ENCODE measurements at regions not wholly inside any gene's neighbourhood (a gene's known extent, or its start where the extent isn't known, plus 50 kb on each side); places are given as distances from the start of the nearest gene placed in this dataset.

GRCh38 chrY:11044234-11044883 lies 1516.7 kb downstream of the TSPY10 start:
- no peak for TF ChIP-seq BACH2 (CRISPR knock-in tag; IDR thresholded peaks at IDR 0.05; ENCODE audit: borderline replicate concordance)
- no peak for TF ChIP-seq ZC3H10 (CRISPR knock-in tag; IDR thresholded peaks at IDR 0.05)
- no peak for TF ChIP-seq PPARA (CRISPR knock-in tag; IDR thresholded peaks at IDR 0.05; ENCODE audit: borderline replicate concordance)
- no peak for TF ChIP-seq SNAI2 (CRISPR knock-in tag; IDR thresholded peaks at IDR 0.05)
- TF ChIP-seq ZNF565 (CRISPR knock-in tag; conservative IDR thresholded peaks at IDR 0.05; ENCODE audit: low read depth) = no peak
- no peak for TF ChIP-seq OSR1 (CRISPR knock-in tag; IDR thresholded peaks at IDR 0.05)
- TF ChIP-seq ARNTL (CRISPR knock-in tag; IDR thresholded peaks at IDR 0.05; ENCODE audit: borderline replicate concordance, low read depth) = no peak
- no peak for TF ChIP-seq ZNF70 (CRISPR knock-in tag; IDR thresholded peaks at IDR 0.05)
- no peak for TF ChIP-seq GLIS3 (CRISPR knock-in tag; IDR thresholded peaks at IDR 0.05)
- TF ChIP-seq POU6F1 (CRISPR knock-in tag; IDR thresholded peaks at IDR 0.05; ENCODE audit: borderline replicate concordance, low read depth) = no peak
- TF ChIP-seq TSHZ2 (CRISPR knock-in tag; IDR thresholded peaks at IDR 0.05) = no peak
- no peak for TF ChIP-seq ESRRG (CRISPR knock-in tag; IDR thresholded peaks at IDR 0.05)
- no peak for TF ChIP-seq ZFP30 (CRISPR knock-in tag; IDR thresholded peaks at IDR 0.05)
- no peak for ATAC-seq

GRCh38 chrY:11063486-11063885 lies 1535.8 kb downstream of the TSPY10 start:
- TF ChIP-seq SNAI2 (CRISPR knock-in tag; IDR thresholded peaks at IDR 0.05) = no peak
- no peak for ATAC-seq

- no peak for ATAC-seq
Observed at GRCh38 chrY:11063960-11064359, 1536.3 kb downstream of the TSPY10 start.

More at GRCh38 chrY:11063960-11064359, 1536.3 kb downstream of the TSPY10 start:
- TF ChIP-seq CSDC2 (CRISPR knock-in tag; IDR thresholded peaks at IDR 0.05) = no peak
- TF ChIP-seq CSRNP3 (CRISPR knock-in tag; IDR thresholded peaks at IDR 0.05) = no peak
- TF ChIP-seq ESRRG (CRISPR knock-in tag; IDR thresholded peaks at IDR 0.05) = no peak
- TF ChIP-seq RARB (CRISPR knock-in tag; IDR thresholded peaks at IDR 0.05) = no peak
- no peak for TF ChIP-seq TSHZ2 (CRISPR knock-in tag; IDR thresholded peaks at IDR 0.05)
- TF ChIP-seq OSR1 (CRISPR knock-in tag; IDR thresholded peaks at IDR 0.05) = no peak
- no peak for TF ChIP-seq ZC3H10 (CRISPR knock-in tag; IDR thresholded peaks at IDR 0.05)
- TF ChIP-seq TCF4 (CRISPR knock-in tag; IDR thresholded peaks at IDR 0.05; ENCODE audit: borderline replicate concordance) = no peak
- TF ChIP-seq ZNF8 (CRISPR knock-in tag; IDR thresholded peaks at IDR 0.05) = no peak
- TF ChIP-seq PPARA (CRISPR knock-in tag; IDR thresholded peaks at IDR 0.05; ENCODE audit: borderline replicate concordance) = no peak
- TF ChIP-seq ARNTL (CRISPR knock-in tag; IDR thresholded peaks at IDR 0.05; ENCODE audit: borderline replicate concordance, low read depth) = no peak
- no peak for TF ChIP-seq CREB5 (CRISPR knock-in tag; IDR thresholded peaks at IDR 0.05; ENCODE audit: low read depth)
- no peak for TF ChIP-seq ZFP3 (CRISPR knock-in tag; IDR thresholded peaks at IDR 0.05)
- TF ChIP-seq ZNF70 (CRISPR knock-in tag; IDR thresholded peaks at IDR 0.05) = no peak

All from SK-N-SH treated with all-trans-retinoic acid at 6 μM for 48 hours (cell line).